Neural cell (in vitro differentiated cells): ENCODE measurements at regions not wholly inside any gene's neighbourhood (a gene's known extent, or its start where the extent isn't known, plus 50 kb on each side); places are given as distances from the start of the nearest gene placed in this dataset.

ENCODE experiments used
- CTCF ChIP-seq: fragments of 450-650 bp; IDR thresholded peaks from 2 replicates; pipeline ENCODE4 v1.5.1; 2014; ENCODE audit warnings: antibody characterized with exemption, mild to moderate bottlenecking, moderate library complexity; ENCODE audit not compliant: poor library complexity, severe bottlenecking
- EZH2 ChIP-seq: fragments of 200-600, 300-800 bp; shearing (Covaris generic), sonication (generic); IDR thresholded peaks from 2 replicates; pipeline ENCODE4 v1.6.1; 2014; ENCODE audit warnings: antibody characterized with exemption, low read length, borderline replicate concordance, mild to moderate bottlenecking; ENCODE audit not compliant: insufficient read depth, poor library complexity, severe bottlenecking
- MXI1 ChIP-seq: fragments of 450-650 bp; conservative IDR thresholded peaks from 2 replicates; pipeline ENCODE4 v1.6.1; 2014; ENCODE audit warnings: antibody characterized with exemption, mild to moderate bottlenecking; ENCODE audit not compliant: poor library complexity, severe bottlenecking
- RAD21 ChIP-seq: fragments of 450-650 bp; conservative IDR thresholded peaks from 2 replicates; pipeline ENCODE4 v1.6.1; 2014; ENCODE audit warnings: antibody characterized with exemption, mild to moderate bottlenecking, moderate library complexity
- TF ChIP-seq, protein P1 (sequence below): IDR thresholded peaks from 2 replicates; pipeline ENCODE4 v1.6.1; 2012; ENCODE audit warnings: borderline replicate concordance

- TF ChIP-seq CTCF (no peak), EZH2 (no peak), MXI1 (no peak), RAD21 (no peak)
- TF ChIP-seq, protein P1, sequence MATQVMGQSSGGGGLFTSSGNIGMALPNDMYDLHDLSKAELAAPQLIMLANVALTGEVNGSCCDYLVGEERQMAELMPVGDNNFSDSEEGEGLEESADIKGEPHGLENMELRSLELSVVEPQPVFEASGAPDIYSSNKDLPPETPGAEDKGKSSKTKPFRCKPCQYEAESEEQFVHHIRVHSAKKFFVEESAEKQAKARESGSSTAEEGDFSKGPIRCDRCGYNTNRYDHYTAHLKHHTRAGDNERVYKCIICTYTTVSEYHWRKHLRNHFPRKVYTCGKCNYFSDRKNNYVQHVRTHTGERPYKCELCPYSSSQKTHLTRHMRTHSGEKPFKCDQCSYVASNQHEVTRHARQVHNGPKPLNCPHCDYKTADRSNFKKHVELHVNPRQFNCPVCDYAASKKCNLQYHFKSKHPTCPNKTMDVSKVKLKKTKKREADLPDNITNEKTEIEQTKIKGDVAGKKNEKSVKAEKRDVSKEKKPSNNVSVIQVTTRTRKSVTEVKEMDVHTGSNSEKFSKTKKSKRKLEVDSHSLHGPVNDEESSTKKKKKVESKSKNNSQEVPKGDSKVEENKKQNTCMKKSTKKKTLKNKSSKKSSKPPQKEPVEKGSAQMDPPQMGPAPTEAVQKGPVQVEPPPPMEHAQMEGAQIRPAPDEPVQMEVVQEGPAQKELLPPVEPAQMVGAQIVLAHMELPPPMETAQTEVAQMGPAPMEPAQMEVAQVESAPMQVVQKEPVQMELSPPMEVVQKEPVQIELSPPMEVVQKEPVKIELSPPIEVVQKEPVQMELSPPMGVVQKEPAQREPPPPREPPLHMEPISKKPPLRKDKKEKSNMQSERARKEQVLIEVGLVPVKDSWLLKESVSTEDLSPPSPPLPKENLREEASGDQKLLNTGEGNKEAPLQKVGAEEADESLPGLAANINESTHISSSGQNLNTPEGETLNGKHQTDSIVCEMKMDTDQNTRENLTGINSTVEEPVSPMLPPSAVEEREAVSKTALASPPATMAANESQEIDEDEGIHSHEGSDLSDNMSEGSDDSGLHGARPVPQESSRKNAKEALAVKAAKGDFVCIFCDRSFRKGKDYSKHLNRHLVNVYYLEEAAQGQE: no peak
Observed at GRCh38 chr11:96506041-96506440, 116.2 kb downstream of the JRKL start.
